T-cell (primary cell): ENCODE measurements at regions not wholly inside any gene's neighbourhood (a gene's known extent, or its start where the extent isn't known, plus 50 kb on each side); places are given as distances from the start of the nearest gene placed in this dataset.
"Not testable (repeated sequence)": the region's sequence is repeated elsewhere in the genome, so short reads cannot be mapped to it uniquely, and the experiment has no call there.

ENCODE experiments used
- ATAC-seq, 4 experiments: fragments of 200-7000 bp in 3 of 4; fragments of 150-1000 bp in 1 of 4; cut with Tn5 transposase; replicated peaks in 1 of 4; 1 replicate in 3 of 4; 2 replicates in 1 of 4; pipeline ENCODE4 v1.10.0; 2021; ENCODE audit warnings: moderate library complexity in 3 of 4, mild to moderate bottlenecking in 2 of 4, moderate number of reproducible peaks in 1 of 4
- CTCF ChIA-PET, 2 donors: fragments of 300-600 bp; sonication (Branson Sonifier 250); formaldehyde crosslinking; loops; one replicate each; lab custom pipeline; 2022; ENCODE audit warnings: antibody characterized with exemption in 2 of 2; lab: Charles Lee
- POLR2A ChIA-PET, 2 donors: fragments of 300-600 bp; sonication (Branson Sonifier 250); formaldehyde crosslinking; loops; one replicate each; lab custom pipeline; 2022; ENCODE audit warnings: antibody characterized with exemption in 2 of 2; lab: Charles Lee
- DNase-seq, 35 experiments: peaks; one replicate each; pipeline versions ENCODE4 v3.0.0 to v3.0.0-alpha.2; 2013 to 2023
- H3K27ac ChIP-seq: one replicate; pipeline ENCODE4 v1.5.1; 2013; ENCODE audit warnings: low read length
- H3K27me3 ChIP-seq, 2 experiments: replicated peaks in 1 of 2; 1 replicate in 1 of 2; 2 replicates in 1 of 2; pipeline versions ENCODE4 v1.6.1 to v1.7.0; 2013; ENCODE audit warnings: low read length in 1 of 2, mixed read lengths in 1 of 2; ENCODE audit not compliant: control insufficient read depth in 2 of 2, insufficient read depth in 2 of 2; ENCODE audit errors: extremely low read depth in 1 of 2
- H3K36me3 ChIP-seq, 2 donors: 1 replicate in 1 of 2; 2 replicates in 1 of 2; pipeline versions ENCODE4 v1.6.1 to v1.7.0; 2013; ENCODE audit warnings: low read length in 1 of 2; ENCODE audit not compliant: control insufficient read depth in 2 of 2, insufficient read depth in 1 of 2; ENCODE audit errors: extremely low read depth in 1 of 2
- H3K4me1 ChIP-seq, 2 experiments: 1 replicate in 1 of 2; 2 replicates in 1 of 2; pipeline versions ENCODE4 v1.6.1 to v1.7.0; 2013; ENCODE audit warnings: low read length in 2 of 2, mixed read lengths in 1 of 2; ENCODE audit not compliant: insufficient read depth in 2 of 2, control insufficient read depth in 1 of 2; ENCODE audit errors: extremely low read depth in 1 of 2
- H3K4me3 ChIP-seq, 2 donors: 1 replicate in 1 of 2; 2 replicates in 1 of 2; pipeline versions ENCODE4 v1.5.1 to v1.7.0; 2013; ENCODE audit warnings: mild to moderate bottlenecking in 2 of 2, low read length in 1 of 2, moderate library complexity in 1 of 2; ENCODE audit not compliant: control insufficient read depth in 1 of 2; ENCODE audit errors: extremely low read depth in 1 of 2
- H3K9me3 ChIP-seq: 2 replicates; pipeline ENCODE4 v1.7.0; 2013
- H3K27ac Mint-ChIP-seq, 2 donors: one replicate each; pipeline ENCODE4 v1.8.0; 2020 to 2021; ENCODE audit warnings: mild to moderate bottlenecking in 2 of 2, mixed read lengths in 2 of 2
- H3K27me3 Mint-ChIP-seq, 2 donors: one replicate each; pipeline ENCODE4 v1.8.0; 2021 to 2022; ENCODE audit warnings: mixed read lengths in 2 of 2
- H3K36me3 Mint-ChIP-seq: one replicate; pipeline ENCODE4 v1.8.0; 2021; ENCODE audit warnings: mixed read lengths
- H3K4me1 Mint-ChIP-seq, 3 donors: one replicate each; pipeline ENCODE4 v1.8.0; 2020 to 2022; ENCODE audit warnings: mixed read lengths in 3 of 3, mild to moderate bottlenecking in 1 of 3
- H3K4me3 Mint-ChIP-seq, 3 donors: one replicate each; pipeline ENCODE4 v1.8.0; 2020 to 2022; ENCODE audit warnings: mild to moderate bottlenecking in 3 of 3, mixed read lengths in 3 of 3, moderate library complexity in 3 of 3
- H3K9me3 Mint-ChIP-seq, 3 donors: one replicate each; pipeline ENCODE4 v1.8.0; 2020 to 2022; ENCODE audit warnings: mixed read lengths in 3 of 3
- WGBS: methylation state at CpG from one replicate; pipeline ENCODE4 v1.1.5; 2013; ENCODE audit warnings: missing lambda C conversion rate; ENCODE audit not compliant: insufficient coverage; 5-methylcytosine and 5-hydroxymethylcytosine counted together

GRCh38 chr5:21473436-21473835 is 1379.7 kb downstream of the CDH12 start:
- POLR2A ChIA-PET, H3K27ac ChIP-seq, H3K4me3 ChIP-seq, CTCF ChIA-PET, H3K27me3 Mint-ChIP-seq, H3K9me3 ChIP-seq, DNase-seq, H3K4me1 Mint-ChIP-seq, ATAC-seq, H3K27ac Mint-ChIP-seq, H3K4me1 ChIP-seq, H3K4me3 Mint-ChIP-seq, H3K27me3 ChIP-seq, H3K9me3 Mint-ChIP-seq, H3K36me3 ChIP-seq: not testable (repeated sequence)
- WGBS = 98% methylated on average over 9 of the region's 13 CpGs
- H3K36me3 Mint-ChIP-seq = peaks cover 27% of the 10 kb centered on the region

- H3K4me3 ChIP-seq, H3K4me1 ChIP-seq, H3K27me3 ChIP-seq, H3K27me3 Mint-ChIP-seq, H3K4me1 Mint-ChIP-seq, ATAC-seq, H3K4me3 Mint-ChIP-seq, H3K27ac ChIP-seq, CTCF ChIA-PET, POLR2A ChIA-PET, H3K9me3 Mint-ChIP-seq, H3K27ac Mint-ChIP-seq, H3K36me3 ChIP-seq, H3K9me3 ChIP-seq, DNase-seq: not testable (repeated sequence)
- peaks cover 30% of the 10 kb centered on the region for H3K36me3 Mint-ChIP-seq
- WGBS = no CpG with 5 or more reads among the region's 3 CpGs
Measured at GRCh38 chr5:21471691-21472090, 1381.5 kb downstream of the CDH12 start.

GRCh38 chr5:21469523-21470101 is 1383.5 kb downstream of the CDH12 start:
- peaks cover 35% of the 10 kb centered on the region for H3K36me3 Mint-ChIP-seq
- H3K27me3 Mint-ChIP-seq, H3K36me3 ChIP-seq, H3K4me1 Mint-ChIP-seq, H3K4me3 ChIP-seq, POLR2A ChIA-PET, H3K27me3 ChIP-seq, H3K27ac ChIP-seq, H3K27ac Mint-ChIP-seq, DNase-seq, H3K9me3 ChIP-seq, CTCF ChIA-PET, H3K9me3 Mint-ChIP-seq, H3K4me3 Mint-ChIP-seq, H3K4me1 ChIP-seq: not testable (repeated sequence)
- WGBS = no CpG with 5 or more reads among the region's 6 CpGs
- peak in 1 of 4 experiments; percentile 13 for ATAC-seq

DNA sequence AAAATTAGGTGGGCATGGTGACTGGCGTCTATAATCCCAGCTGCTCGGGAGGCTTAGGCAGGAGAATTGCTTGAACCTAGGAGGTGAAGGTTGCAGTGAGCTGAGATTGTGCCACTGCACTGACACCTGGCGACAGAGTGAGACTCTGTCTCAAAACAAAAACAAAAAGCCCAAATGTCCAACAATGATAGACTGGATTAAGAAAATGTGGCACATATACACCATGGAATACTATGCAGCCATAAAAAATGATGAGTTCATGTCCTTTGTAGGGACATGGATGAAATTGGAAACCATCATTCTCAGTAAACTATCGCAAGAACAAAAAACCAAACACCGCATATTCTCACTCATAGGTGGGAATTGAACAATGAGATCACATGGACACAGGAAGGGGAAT is 1385.6 kb downstream of the CDH12 start:
- H3K4me3 Mint-ChIP-seq, H3K27me3 ChIP-seq, H3K4me3 ChIP-seq, H3K9me3 ChIP-seq, H3K36me3 ChIP-seq, ATAC-seq, H3K4me1 ChIP-seq, H3K4me1 Mint-ChIP-seq, CTCF ChIA-PET, H3K27me3 Mint-ChIP-seq, POLR2A ChIA-PET, H3K9me3 Mint-ChIP-seq, H3K27ac ChIP-seq, H3K27ac Mint-ChIP-seq, DNase-seq: not testable (repeated sequence)
- peaks cover 29% of the 10 kb centered on the region for H3K36me3 Mint-ChIP-seq
- no CpG with 5 or more reads among the region's 5 CpGs for WGBS

- H3K27me3 ChIP-seq, H3K4me1 ChIP-seq, H3K36me3 Mint-ChIP-seq, H3K9me3 ChIP-seq, H3K9me3 Mint-ChIP-seq, DNase-seq, H3K27me3 Mint-ChIP-seq, H3K36me3 ChIP-seq: not testable (repeated sequence)
- H3K27ac ChIP-seq = peak overlapping the region; percentile 34
- CTCF ChIA-PET = interaction anchor here in 1 of 2 donors (0.6 kb wide), 1 partner anchor 35 kb away, joined by 4 read pairs; no protein-coding TSS in a partner anchor
- ATAC-seq = peak in 2 of 4 experiments; percentile 29 to 34
- peak overlapping the region; percentile 59 to 65 for H3K4me3 ChIP-seq
- H3K27ac Mint-ChIP-seq = peak overlapping the region; percentile 76 to 82
- POLR2A ChIA-PET = interaction anchor here in 1 of 2 donors (0.6 kb wide), 1 partner anchor 29 kb away, joined by 4 read pairs; no protein-coding TSS in a partner anchor
- H3K4me3 Mint-ChIP-seq = peak overlapping the region; percentile 90 to 92 (median 92)
- peaks cover 7 to 14% (median 14%) of the 10 kb centered on the region in 3 donors for H3K4me1 Mint-ChIP-seq
- no CpG with 5 or more reads among the region's 7 CpGs for WGBS
Measured at GRCh38 chr5:21459744-21460073, 1393.4 kb downstream of the CDH12 start.

- Mint-ChIP-seq H3K27ac (no peak overlapping the region), H3K36me3 (no peaks in the 10 kb centered on the region), H3K27me3 (peaks cover 21 to 26% of the 10 kb centered on the region in 2 donors), H3K4me3 (no peak overlapping the region), H3K9me3 (no peaks in the 10 kb centered on the region), H3K4me1 (no peaks in the 10 kb centered on the region)
- no peaks in the 10 kb centered on the region for H3K4me1 ChIP-seq
- no peak overlapping the region for H3K4me3 ChIP-seq
- no peak overlapping the region for H3K27ac ChIP-seq
- H3K27me3 ChIP-seq = no peaks in the 10 kb centered on the region
- H3K9me3 ChIP-seq = no peaks in the 10 kb centered on the region
- ChIA-PET CTCF (no interaction called here), POLR2A (interaction anchor here in 1 of 2 donors (0.7 kb wide), 1 partner anchor 1641 kb away, joined by 5 read pairs; no protein-coding TSS in a partner anchor)
- H3K36me3 ChIP-seq = no peaks in the 10 kb centered on the region
- WGBS = 56% methylated on average over 1 of the region's 2 CpGs
- no peak for DNase-seq
- ATAC-seq = no peak
Measured at GRCh38 chr5:21452449-21452848, 1400.7 kb downstream of the CDH12 start.

GRCh38 chr5:21432646-21433045 is 1420.5 kb downstream of the CDH12 start:
- CTCF ChIA-PET = no interaction called here
- H3K27me3 ChIP-seq = no peaks in the 10 kb centered on the region
- ATAC-seq = no peak
- no peak overlapping the region for H3K27ac Mint-ChIP-seq
- DNase-seq = no peak
- H3K27ac ChIP-seq = no peak overlapping the region
- no peaks in the 10 kb centered on the region for H3K9me3 ChIP-seq
- H3K4me1 Mint-ChIP-seq = no peaks in the 10 kb centered on the region
- H3K9me3 Mint-ChIP-seq = no peaks in the 10 kb centered on the region
- no peak overlapping the region for H3K4me3 Mint-ChIP-seq
- POLR2A ChIA-PET = no interaction called here
- no peaks in the 10 kb centered on the region for H3K4me1 ChIP-seq
- no peaks in the 10 kb centered on the region for H3K36me3 ChIP-seq
- no peak overlapping the region for H3K4me3 ChIP-seq
- H3K36me3 Mint-ChIP-seq = no peaks in the 10 kb centered on the region
- H3K27me3 Mint-ChIP-seq = no peaks in the 10 kb centered on the region
- whole genome bisulfite sequencing = no CpG with 5 or more reads among the region's 2 CpGs
